HG02763 (cell line): ENCODE measurements at regions not wholly inside any gene's neighbourhood (a gene's known extent, or its start where the extent isn't known, plus 50 kb on each side); places are given as distances from the start of the nearest gene placed in this dataset.

Experiments used
- ATAC-seq: cut with Tn5 transposase; IDR thresholded peaks from one replicate; pipeline ENCODE4 v1.9.1; 2021; ENCODE audit warnings: mild to moderate bottlenecking, moderate library complexity; ENCODE audit not compliant: unreplicated experiment

DNA sequence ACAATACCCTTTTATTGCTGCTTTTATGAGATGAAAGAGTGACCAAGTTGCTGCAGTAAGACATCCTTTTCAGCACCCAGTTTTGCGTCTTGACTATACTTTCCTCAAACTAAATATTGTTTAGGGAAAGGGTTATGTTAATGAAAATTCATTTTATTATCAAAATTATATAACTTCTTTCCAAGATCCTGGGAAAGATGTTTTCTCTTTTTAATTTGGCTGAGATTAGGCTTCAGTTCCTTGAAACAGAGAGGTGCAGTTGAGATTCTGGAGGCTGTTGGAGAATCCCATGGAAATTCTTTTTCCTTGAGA is 91.6 kb upstream of the KCNA3 start:
- ATAC-seq: no peak

DNA sequence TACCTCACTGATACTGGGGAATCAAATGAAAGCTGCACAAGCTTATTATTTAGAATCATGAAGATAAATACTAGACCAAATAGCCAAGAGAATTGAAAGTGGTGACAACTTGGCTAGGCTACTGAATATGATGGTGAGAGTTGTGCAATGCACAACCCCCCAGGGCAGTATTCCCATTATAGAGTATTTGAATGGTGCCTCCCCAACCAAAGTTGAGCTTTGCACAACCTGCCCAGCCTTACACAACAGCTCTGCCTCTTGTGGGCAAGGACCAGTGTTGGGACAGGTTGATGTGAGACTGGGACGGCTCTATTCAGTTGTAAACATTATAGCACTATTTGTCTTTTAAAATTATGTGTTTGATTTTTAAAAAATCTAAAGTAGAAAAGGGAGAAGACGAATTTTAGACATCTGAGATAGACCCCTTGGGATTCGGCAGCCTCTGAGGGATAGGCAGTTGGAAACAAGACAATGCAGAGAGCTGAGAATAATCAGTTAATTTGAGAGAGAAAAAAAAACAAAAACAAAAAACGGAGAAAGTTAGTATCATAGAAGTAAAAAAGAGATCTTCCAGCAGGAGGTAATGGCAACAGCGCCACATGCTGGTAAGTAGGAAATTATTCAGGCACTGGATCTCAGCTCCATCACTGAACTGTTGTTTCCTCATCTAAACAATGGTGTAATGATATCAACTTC is 91.0 kb upstream of the KCNA3 start:
- no peak for ATAC-seq

DNA sequence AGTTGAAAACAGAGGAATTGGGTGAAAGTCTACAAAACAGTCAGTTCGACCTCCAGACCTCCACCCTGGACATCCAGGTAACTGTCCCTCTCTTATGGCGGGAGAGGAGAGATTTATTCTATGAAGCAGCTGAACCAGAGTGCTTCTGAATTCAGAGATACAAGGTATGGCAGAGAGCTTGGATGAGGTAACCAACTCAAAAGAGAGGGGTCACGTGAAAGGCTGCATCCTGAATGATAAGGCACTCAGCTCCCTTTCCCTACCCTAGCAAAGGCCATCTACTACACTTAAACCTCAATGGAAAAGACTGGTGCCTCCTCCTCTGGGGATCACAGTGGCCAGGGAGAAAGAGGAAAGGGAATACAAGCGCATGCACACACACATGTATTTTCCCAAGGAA is 88.4 kb upstream of the KCNA3 start:
- ATAC-seq: no peak

DNA sequence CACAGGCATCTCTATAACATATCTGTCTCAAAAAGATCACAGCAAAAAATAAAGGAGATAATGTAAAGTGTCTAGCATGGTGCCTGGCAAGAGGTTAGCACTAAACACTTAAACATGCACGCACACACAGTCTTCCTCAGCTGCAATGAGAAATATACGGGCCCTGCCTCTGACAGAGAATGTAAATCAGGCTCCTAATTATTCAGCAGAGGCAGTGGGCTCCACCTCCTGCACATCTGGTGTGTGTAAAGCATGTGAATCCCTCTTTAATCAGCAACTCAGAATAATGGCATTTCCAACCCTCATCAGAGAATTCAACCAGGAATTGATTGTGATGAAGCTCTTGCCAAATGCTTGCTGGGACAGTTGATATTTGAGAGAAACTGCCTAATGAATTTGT is 85.6 kb upstream of the KCNA3 start:
- ATAC-seq: no peak

DNA sequence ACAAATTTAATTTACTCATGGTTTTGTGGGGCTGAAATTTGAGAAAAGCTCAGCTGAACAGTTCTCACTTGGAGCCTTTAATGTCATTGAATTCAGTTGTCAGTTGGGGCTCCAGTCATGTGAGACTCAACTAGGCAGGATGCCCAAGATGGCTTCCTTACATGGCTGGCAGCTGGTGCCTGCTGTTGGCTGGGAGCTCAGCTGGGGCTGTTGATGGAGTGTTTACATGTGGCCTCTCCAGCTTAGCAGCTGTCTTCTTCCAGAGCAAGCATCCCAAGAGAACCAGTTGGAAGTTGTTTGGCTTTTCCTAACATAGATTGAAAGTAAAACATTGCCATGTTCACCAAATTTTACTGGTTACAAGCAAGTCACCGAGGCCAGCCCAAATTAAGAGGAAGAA is 81.8 kb upstream of the KCNA3 start:
- no peak for ATAC-seq

DNA sequence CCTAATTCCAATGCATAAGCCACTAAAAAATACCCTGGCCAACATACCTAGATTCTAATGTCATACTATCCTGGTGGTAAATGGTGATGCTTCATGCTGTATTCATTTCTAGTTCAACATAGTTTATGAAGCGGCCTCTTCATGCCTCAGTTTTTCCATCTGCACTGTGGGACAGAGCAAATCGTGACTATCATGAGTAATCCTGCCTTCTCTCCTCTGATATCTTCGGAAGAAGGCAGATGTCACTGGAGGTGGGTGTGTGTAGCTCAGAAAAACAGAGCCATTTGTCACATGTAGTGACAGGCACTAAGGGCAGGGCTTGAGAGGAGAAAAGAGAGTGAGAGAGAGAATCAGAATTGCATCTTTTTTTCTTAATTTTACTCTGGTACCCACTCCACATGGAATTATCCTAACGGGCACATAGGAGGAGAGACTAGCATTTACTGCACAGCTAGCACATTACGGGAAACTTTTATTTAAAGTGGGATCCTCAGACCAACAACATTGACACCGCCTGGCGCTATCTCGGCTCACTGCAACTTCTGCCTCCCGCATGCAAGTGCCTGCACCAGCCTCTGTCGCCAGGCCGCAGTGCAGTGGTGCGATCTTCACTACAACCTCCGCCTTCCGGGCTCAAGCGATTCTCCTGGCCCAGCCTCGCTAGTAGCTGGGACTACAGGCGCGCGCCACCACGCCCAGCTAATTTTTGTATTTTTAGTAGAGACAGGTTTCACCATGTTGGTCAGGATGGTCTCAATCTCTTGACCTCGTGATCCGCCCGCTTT is 78.4 kb upstream of the KCNA3 start:
- ATAC-seq: no peak

DNA sequence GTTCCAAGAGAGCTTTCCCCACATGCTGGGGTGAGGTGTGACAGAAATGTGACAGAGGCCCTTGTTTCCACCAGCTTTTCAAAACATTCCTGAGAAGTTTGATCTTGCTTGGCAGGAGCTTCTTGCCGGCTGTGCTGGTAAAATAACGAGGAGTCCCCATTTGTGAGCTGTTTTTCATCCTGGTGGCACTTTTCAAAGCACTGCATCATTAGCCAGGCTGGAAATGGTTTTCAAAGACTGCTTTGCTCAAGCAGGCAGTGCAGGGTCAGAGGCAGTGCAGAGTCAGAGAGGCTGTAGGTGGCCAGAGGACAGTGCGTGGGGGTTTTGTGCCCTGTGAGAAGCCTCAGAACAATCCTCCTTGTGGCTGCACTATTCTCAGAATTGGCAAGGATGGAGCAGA is 75.8 kb upstream of the KCNA3 start:
- no peak for ATAC-seq

DNA sequence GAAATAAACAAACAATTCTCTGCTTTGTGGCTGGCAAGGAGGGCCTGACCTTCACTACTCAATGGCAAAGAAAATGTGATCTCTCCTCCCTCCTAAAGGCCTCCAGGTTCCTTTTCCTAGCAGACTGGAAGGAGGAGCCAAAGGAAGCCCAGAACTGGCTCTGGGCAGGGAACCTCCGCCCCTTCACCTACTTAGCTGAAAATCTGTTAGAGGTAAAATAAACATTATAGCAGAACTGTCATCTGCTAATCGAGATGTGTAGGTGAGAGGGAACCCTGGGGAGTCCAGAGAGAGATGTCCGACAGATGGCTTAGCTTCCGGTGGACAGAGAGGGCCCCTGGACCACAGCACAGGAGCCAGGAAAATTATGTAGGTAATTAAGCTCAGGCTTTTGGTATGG is 75.2 kb upstream of the KCNA3 start:
- no peak for ATAC-seq

DNA sequence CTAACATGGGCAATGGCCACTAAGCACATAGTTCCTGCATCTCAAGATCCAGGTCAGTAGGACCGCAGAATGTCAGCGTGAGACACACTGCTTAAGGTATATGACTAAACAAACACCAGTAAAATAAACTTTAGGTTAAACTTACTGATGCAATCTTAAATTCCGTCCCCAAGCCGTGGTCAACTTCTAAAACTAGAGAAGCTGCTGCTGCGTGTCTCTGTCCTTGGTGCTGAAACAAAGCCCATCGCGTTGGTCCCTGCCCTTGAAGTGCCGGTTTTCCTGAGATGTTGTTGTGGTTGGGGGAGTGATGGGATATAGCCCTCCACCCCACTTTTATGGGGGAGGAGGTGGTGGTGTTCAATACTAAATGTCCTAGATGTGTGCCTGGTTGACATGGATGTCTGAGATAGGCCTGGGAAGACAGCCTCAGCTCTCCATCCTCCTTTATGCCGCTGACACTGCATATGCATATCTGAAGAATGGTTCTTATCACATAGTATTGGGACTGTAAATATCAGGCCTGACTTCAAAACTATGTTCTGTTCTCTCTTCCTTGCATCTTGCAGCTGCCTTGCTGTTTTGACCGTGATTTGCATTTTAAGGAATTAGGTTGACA is 72.0 kb upstream of the KCNA3 start:
- ATAC-seq: no peak

DNA sequence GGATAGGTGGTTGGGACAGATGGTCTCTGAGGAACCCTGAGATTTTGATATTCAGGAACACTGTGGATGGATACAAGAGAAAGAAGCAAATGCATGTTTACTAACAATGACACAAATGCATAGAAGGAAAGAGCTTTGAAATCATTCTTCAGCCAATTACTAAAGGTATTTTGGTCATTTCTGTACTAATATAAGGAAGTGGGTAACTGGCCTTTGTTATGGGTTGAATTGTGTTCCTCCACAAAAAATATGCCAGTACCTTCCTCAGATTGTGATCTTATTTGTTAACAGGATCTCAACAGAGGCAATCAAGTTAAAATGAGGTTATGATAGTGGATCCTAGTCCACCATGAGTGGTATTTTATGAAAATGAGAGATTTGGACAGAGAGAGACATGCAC is 68.7 kb upstream of the KCNA3 start:
- ATAC-seq: no peak

DNA sequence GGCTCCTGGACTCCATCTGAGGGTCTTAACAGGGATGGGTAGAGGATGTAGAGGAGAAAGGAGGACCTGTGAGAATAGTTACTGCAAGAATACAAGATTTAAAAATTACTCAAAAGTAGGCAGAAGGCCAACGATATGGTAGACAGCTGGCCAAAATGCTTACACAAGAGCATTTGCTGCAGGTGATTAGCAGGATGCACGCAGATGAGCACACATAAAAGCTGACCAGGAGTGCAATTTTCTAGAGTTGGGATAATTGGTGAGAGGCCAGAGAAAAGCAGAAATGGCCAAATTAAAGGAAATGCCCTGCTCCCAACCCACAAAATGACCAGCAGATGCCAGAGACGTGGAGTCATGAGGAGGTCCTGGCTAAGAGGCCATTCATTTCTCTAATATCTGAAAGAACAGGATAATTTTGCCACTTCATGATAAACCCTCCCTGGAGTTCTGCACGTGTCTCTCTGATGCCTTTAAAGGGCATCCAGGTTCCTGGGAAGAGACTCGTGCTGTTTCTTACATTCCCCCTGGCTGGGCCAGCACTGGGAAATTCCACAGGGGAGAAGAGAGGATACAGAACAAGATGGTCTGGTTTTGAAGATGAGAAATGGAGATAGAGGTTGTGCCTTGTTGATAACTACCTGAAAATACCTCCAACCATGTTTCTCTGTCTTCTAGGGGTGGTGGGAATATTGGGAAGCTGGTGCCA is 62.3 kb upstream of the KCNA3 start:
- no peak for ATAC-seq

DNA sequence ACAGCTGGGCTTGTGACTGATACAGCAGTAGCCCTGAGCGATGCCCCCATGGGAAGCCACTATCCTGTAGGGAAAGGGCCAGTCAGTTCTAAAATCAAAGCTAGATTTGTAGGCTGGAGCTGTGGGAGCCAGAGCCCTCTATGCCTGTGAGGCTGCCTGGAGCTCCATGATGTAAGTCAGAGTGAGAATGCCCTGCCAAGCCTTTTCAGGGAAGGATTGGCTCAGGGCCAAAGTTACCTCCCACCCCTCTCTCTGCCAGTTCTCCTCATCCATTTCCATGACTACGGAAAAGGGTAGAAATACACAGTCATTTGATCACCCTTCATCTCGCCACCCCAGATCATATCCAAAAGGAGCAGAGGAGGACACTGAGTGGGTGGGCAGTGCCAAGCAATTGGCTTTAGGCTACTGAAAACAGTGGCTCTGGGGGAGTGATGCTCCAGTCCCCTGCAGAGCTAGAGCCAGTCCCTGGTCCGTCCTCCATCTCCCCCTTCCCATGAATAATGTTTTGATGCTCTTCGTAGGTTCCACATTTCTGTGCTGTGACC is 59.5 kb upstream of the KCNA3 start:
- ATAC-seq: no peak

DNA sequence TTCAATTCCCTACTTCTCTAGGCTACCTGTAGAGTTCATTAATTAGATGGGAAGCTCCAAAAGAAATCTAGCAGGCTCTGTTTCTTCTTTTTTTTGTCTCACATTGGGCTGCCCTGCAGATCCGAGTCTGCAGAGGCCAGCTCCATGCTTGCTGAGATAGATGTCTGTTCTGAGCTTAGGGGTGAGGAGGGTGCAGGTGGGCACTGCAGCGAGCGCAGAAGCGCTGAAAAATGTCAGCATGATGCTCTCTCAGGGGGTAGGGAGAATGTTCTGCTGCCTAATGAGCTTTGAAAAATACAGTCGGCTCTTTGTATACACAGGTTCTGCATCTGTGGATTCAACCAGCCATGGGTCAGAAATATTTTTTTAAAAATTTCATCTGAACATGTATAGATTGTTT is 56.8 kb upstream of the KCNA3 start:
- no peak for ATAC-seq

DNA sequence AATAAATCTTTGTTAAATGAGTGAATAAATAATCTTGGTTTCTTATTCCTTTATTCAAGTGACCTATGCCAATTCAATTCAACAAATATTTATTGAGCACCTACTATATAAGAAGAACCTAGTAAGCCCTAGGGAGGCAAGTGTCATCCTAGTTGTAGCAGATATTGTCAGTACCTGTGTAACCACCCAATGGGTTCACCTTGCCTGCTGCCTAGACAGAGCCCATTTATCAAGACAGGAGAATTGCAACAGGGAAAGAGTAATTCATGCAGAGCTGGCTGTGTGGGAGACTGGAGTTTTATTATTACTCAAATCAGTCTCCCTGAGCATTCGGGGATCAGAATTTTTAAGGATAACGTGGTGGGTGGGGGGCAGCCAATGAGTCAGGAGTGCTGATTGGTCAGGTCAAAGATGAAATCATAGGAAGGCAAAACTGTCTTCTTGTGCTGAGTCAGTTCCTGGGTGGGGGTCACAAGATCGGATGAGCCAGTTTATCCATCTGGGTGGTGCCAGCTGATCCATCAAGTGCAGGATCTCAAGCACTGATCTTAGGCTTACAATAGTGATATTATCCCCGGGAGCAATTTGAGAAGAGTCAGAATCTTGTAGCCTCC is 53.8 kb upstream of the KCNA3 start:
- ATAC-seq: no peak

DNA sequence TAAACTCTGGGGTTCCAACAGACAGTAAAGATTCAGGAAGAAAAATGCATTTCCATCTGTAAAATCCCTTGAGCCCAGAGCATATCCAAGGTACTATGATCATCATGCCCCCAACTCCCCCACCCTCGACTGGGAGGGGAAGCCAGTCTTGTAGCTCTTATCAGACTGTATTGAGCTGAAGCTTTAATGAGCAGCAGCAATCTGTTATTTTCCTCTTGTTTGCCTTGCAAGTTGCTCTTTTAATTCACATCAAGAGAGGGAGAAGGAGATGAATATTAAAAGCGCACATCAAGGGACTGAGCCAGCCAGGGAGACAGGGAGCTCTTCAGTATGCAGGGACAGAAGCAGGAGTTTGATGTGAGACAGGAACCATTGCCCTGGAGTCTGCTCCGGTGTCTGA is 52.5 kb upstream of the KCNA3 start:
- no peak for ATAC-seq

DNA sequence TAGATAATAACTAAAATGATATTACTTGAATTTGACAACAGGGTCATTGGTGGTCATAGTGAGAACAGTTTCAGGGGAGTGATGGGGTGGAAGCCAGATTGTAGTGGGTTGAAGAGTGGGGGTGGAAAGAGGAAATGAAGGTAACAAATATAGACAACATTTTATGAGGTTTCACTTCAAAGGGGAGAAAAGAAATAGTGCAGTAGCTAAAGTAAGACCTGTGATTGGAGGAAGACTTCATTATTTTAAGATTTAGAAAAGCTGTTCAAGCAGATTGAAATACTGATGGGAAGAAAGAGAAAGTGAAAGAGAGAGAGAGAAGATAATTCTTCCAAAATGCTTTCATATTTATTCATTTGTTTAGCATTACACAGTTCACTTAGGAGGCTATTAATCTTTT is 52.0 kb upstream of the KCNA3 start:
- peak; percentile 79 for ATAC-seq
